ENCODE measurements at regions not wholly inside any gene's neighbourhood (a gene's known extent, or its start where the extent isn't known, plus 50 kb on each side); places are given as distances from the start of the nearest gene placed in this dataset.

GRCh38 chr4:45578874-45579273, 545.0 kb downstream of the GABRG1 start:
- H3K36me3 ChIP-seq (ENCODE audit: control insufficient read depth in 2 of 2, extremely low read depth in 1 of 2, insufficient read depth in 2 of 2, low read length in 2 of 2): no peaks in the 10 kb centered on the region
- FAIRE-seq: no peak
- no peak overlapping the region for H3K27ac ChIP-seq (ENCODE audit: insufficient read depth, low read depth, low read length)
- BruUV-seq (replicated peaks): no TSS peak
- H2AFZ ChIP-seq (ENCODE audit: low read depth, low read length): no peak overlapping the region
- no peak overlapping the region for H3K4me2 ChIP-seq (ENCODE audit: insufficient read depth, low read length)
- H3K9me3 ChIP-seq (replicated peaks; ENCODE audit: control insufficient read depth, insufficient read depth, low read length): no peaks in the 10 kb centered on the region
- CTCF ChIA-PET: no interaction called here
- dilution Hi-C loops (cut with MboI; ENCODE audit: extremely low pct_ligation_motif_present, low sequenced_read_pairs) (no loop called here), intact Hi-C loops (cut with micrococcal nuclease) (no loop called here)
- no peak for TF ChIP-seq CTCF (IDR thresholded peaks at IDR 0.05; ENCODE audit: extremely low read depth in 1 of 2, insufficient read depth in 1 of 2, low read depth in 1 of 2, low read length in 2 of 2)
- TF ChIP-seq JUN (IDR thresholded peaks at IDR 0.05; ENCODE audit: borderline replicate concordance, insufficient read depth, insufficient read length, low read depth): no peak
- no peak for TF ChIP-seq POLR2A (IDR thresholded peaks at IDR 0.05; ENCODE audit: low read depth, low read length)
- no peak for TF ChIP-seq FOS (IDR thresholded peaks at IDR 0.05; ENCODE audit: borderline replicate concordance, insufficient read depth, low read length)
- no peak for TF ChIP-seq EZH2 (IDR thresholded peaks at IDR 0.05; ENCODE audit: borderline replicate concordance, low read depth, low read length, severe bottlenecking)
- TF ChIP-seq MYC (IDR thresholded peaks at IDR 0.05; ENCODE audit: low read depth, low read length): no peak
- TF ChIP-seq MAX (IDR thresholded peaks at IDR 0.05; ENCODE audit: insufficient read depth, insufficient read length): no peak
- no peak for TF ChIP-seq POLR2AphosphoS5 (IDR thresholded peaks at IDR 0.05; ENCODE audit: insufficient read depth, low read depth, low read length)
- no peak for TF ChIP-seq GATA2 (IDR thresholded peaks at IDR 0.05; ENCODE audit: insufficient read depth, insufficient read length, low read depth, low read length)
- H3K79me2 ChIP-seq (ENCODE audit: control insufficient read depth, insufficient read depth, low read length): no peaks in the 10 kb centered on the region
- DNase-seq (ENCODE audit: low read depth, low spot score): no peak
- no peaks in the 10 kb centered on the region for H3K4me1 ChIP-seq (ENCODE audit: control insufficient read depth, extremely low read depth, insufficient read depth, low read length)
- H3K4me3 ChIP-seq (replicated peaks in 1 of 3; ENCODE audit: insufficient read depth in 1 of 3, low read depth in 1 of 3, low read length in 3 of 3): no peak overlapping the region
- H3K9ac ChIP-seq (replicated peaks; ENCODE audit: extremely low read depth, insufficient read depth, low read length): no peak overlapping the region
- H3K27me3 ChIP-seq (ENCODE audit: control insufficient read depth in 2 of 2, insufficient read depth in 2 of 2, low read length in 2 of 2): no peaks in the 10 kb centered on the region
- POLR2A ChIA-PET: no interaction called here
- no peaks in the 10 kb centered on the region for H3K9me1 ChIP-seq (replicated peaks; ENCODE audit: control insufficient read depth, extremely low read depth, insufficient read depth, low read length)
- H4K20me1 ChIP-seq (replicated peaks; ENCODE audit: control insufficient read depth, extremely low read depth, insufficient read depth, low read length): no peaks in the 10 kb centered on the region

Data from endothelial cell of umbilical vein (primary cell).